HS-5 (cell line): ENCODE measurements at regions not wholly inside any gene's neighbourhood (a gene's known extent, or its start where the extent isn't known, plus 50 kb on each side); places are given as distances from the start of the nearest gene placed in this dataset.
A peak's percentile ranks its signal among the peaks of the same experiment; 100 is the strongest.

ENCODE experiments used
- DNase-seq: peaks from one replicate; pipeline ENCODE4 v3.0.0-alpha.2; 2012; ENCODE audit warnings: low read depth

- no peak for DNase-seq
Measured at GRCh38 chr1:72804541-72804940, 522.2 kb upstream of the NEGR1 start.

GRCh38 chr1:72781038-72781437 is 498.7 kb upstream of the NEGR1 start:
- DNase-seq: no peak

DNA sequence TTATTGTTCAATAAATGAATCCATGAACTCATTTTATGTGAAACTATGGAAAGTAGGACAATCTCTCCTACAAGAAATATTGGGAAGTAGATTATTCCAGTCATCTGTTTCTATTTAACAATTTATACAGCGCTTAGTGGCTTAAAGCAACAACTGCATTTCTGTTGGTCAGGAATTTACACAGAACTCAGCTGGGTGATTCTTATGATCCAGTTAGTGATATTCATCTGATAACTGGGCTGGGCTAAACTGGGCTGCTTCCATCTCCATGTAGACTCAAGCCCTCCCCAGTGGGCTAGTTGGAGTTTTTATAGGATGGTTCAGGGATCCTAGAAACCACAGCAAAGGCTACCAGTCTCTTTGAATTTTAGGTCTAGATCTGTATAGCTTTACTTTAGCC is 497.9 kb upstream of the NEGR1 start:
- DNase-seq: no peak

DNA sequence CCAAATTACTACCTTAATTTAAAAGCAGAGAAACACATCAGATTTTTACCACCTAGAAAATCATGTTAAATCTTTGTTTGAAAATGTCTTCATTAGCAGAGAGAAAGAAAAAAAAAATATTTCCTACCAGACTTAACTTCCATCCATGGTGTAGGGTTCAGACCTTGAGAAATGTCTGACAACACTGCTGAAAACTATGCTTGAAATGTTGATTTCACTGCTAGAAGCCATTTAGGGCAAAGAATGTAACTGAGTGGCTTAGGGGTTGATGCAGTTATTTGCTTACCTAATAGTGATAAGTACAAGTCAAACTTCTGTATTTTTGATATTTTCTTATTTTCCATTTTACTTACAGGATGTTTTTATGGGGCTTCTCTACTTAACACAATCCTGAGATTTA is 495.6 kb upstream of the NEGR1 start:
- no peak for DNase-seq

DNA sequence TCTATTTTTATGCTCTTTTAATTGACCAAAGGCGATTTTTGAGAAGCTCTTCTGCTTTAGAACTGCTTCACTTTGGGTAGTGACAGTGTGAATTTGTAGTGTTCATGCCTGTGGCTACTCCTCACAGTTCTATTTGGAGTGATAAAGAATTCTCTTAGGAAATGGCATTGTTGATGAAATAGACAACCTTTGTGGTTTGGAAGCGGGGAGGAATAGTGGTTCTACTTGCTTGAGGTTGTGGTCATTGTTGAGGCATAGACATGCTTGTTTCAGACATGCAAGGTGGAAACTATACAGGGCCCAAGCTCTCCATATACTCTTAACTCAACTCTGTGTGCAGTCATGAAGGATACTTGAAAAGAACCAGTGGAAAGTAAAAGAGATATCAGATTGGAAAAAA is 481.1 kb upstream of the NEGR1 start:
- no peak for DNase-seq

DNA sequence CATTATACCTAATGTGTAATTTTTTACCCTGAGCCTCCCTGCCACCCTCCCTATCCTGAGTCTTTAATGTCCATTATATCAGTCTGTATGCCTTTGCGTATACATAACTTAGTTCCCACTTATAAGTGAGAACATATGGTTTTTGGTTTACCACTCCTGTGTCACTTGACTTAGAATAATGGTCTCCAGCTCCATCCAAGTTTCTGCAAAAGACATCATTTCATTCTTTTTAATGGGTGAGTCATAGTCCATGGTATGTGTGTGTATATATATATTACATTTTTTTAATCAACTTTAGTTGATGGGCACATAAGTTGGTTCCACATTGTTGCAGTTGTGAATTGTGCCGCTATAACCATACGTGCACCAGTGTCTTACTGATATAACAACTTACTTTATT is 477.1 kb upstream of the NEGR1 start:
- no peak for DNase-seq

GRCh38 chr1:72757843-72758242 is 475.5 kb upstream of the NEGR1 start:
- DNase-seq: no peak

DNA sequence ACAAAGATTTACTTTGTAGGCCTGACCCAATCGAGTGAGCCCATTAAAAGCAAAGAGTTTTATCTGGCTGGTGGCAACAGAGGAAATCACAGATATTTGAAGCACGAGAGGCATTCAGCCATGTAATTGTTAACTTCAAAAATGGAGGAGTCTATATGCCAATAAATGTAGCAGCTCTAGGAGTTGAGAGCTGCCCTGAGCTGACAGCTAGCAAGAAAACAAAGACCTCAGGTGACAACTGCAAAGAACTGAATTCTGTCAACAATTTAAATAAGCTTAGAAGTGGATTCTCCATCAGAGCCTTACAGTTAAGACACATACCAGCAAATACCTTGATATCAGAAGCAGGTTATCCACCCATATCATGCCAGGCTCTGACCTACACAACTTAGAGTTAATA is 463.1 kb upstream of the NEGR1 start:
- DNase-seq: no peak

DNA sequence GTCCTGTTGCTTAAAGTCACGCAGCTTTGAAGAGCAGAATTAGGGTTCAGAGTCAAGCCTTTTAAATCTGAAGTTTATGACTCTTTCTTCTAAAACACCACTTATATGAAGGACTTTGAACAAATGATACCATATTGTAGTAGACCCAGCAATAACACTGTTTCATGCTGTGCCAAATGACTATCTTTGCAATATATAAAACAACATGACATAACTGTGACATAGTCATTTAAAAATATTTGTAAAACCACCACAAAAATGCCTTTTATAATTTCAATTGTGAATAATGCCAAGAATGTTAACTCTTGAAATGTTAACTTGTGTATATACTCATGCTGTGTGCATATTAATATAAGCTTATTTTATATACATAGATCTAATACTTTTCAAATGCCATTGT is 452.1 kb upstream of the NEGR1 start:
- no peak for DNase-seq

DNA sequence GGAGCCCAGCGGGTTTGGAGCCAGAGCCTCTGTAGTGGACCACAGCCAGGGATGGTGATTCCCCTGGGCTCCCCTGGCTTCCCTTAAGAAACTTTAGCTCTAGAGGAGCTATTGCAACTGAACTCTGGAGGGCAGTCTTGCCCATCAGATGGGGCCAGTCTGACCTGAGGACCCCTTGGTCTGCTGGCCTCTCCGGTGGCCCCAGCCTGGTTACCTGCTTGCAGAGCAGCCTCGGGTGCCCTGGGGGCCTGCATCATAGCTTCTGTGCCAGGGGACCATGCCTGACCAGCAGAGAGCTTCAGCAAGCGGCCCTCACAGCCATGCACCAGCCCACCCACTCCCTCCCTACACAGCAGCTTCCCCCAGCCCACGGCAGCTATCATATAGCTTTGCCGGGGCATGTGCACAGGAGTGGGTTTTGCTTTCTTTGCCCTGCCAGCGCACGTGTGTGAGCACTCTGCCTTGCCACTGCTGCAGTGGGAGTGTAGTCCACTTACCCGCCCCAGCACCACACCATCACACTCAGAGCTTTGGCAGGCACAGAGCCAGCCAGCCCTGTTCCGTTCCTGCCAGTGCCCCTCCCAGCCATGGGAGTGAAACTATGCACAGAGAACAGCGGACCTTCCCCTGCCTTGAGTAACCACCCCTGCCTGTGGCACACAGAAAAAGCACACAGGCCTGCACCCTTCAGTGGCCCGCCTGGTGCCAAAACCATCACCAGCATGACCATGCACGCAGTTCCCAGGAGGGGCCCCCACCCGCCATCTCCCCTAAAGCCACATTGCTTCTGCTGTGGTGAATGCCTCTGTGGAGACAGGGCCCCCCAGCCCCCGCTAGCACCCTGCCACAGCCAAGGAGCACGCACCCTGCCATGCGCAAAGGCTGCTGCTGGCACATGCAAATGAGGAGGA is 442.9 kb upstream of the NEGR1 start:
- DNase-seq: no peak

GRCh38 chr1:72705921-72706320 is 423.6 kb upstream of the NEGR1 start:
- no peak for DNase-seq

GRCh38 chr1:72704841-72705477 is 422.6 kb upstream of the NEGR1 start:
- DNase-seq: no peak

GRCh38 chr1:72697410-72697809 is 415.1 kb upstream of the NEGR1 start:
- DNase-seq: no peak

GRCh38 chr1:72693899-72694298 is 411.6 kb upstream of the NEGR1 start:
- DNase-seq: no peak

- no peak for DNase-seq
Measured at GRCh38 chr1:72693376-72693775, 411.0 kb upstream of the NEGR1 start.

GRCh38 chr1:72690871-72691270 is 408.5 kb upstream of the NEGR1 start:
- DNase-seq: no peak

GRCh38 chr1:72678683-72679082 is 396.3 kb upstream of the NEGR1 start:
- no peak for DNase-seq

- DNase-seq: no peak
Measured at GRCh38 chr1:72670902-72671301, 388.6 kb upstream of the NEGR1 start.

- DNase-seq: peak; percentile 4
Measured at GRCh38 chr1:72662918-72663317, 380.6 kb upstream of the NEGR1 start.

DNA sequence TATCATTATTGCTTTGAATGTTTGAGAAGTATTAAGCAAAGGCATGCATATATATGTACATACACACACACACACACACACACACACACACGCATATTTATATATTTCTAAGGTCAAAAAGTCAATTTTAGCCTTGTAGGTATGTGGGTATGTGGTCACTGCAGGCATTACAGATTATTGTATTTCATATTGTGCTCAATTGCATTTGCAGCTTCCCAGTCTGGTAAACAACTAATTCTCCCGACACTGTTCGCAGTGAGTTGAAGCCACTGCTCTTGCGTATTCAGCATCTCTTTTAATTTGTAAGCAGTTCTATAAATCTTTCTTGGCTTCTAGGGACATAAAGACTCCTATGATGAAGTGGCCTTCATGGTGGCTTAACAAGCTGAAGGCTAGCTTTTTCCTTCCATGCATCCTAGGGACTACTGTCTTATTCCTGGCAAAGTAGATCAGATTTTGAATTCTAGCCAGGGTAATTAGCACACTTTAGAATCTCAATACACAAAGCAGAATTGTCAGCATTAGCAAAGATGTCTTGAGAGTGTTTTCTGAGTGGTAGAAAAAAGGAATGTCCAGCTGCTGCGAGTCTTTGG is 368.6 kb upstream of the NEGR1 start:
- no peak for DNase-seq

GRCh38 chr1:72649991-72650390 is 367.7 kb upstream of the NEGR1 start:
- no peak for DNase-seq

GRCh38 chr1:72649211-72649888 is 367.0 kb upstream of the NEGR1 start:
- DNase-seq: no peak

DNA sequence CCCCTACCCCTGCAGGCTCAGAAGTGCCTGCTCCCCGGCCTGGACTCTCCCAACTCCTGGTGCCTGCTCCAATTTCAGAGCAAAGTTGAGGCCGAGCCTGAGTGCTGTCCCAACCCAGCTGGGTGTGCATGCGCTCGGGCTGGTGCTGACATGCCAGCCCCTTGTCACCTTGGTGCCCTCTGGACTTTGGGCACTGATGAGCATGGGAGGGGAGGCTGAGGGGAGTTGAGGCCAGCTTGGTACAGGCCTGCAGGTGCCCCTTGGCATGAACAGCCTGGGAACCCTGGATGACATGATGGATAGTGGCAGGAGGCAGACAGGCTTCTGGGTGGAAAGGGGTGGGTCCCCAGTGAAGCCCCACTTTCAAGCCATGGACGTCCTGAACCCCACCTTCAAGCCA is 366.1 kb upstream of the NEGR1 start:
- no peak for DNase-seq
